Cardiac muscle cell (in vitro differentiated cells and primary cell): ENCODE measurements at regions not wholly inside any gene's neighbourhood (a gene's known extent, or its start where the extent isn't known, plus 50 kb on each side); places are given as distances from the start of the nearest gene placed in this dataset.

Experiments used
- DNase-seq, 2 donors: peaks; one replicate each; pipeline versions ENCODE4 v3.0.0 to v3.0.0-alpha.2; 2010 to 2017; ENCODE audit warnings: low read depth in 1 of 2, low spot score in 1 of 2
- H3K27ac ChIP-seq: fragments of 200-600 bp; sonication (generic); 2 replicates; pipeline ENCODE4 v1.5.1; 2016
- H3K27me3 ChIP-seq: fragments of 200-600 bp; sonication (generic); 2 replicates; pipeline ENCODE4 v1.6.0; 2016; ENCODE audit warnings: control low read depth
- H3K36me3 ChIP-seq: fragments of 200-600 bp; sonication (generic); 2 replicates; pipeline ENCODE4 v1.5.1; 2016; ENCODE audit warnings: control low read depth
- H3K4me1 ChIP-seq: fragments of 200-600 bp; sonication (generic); 2 replicates; pipeline ENCODE4 v1.8.1; 2017; ENCODE audit warnings: low read depth, mild to moderate bottlenecking, mixed run types
- H3K4me3 ChIP-seq: fragments of 200-600 bp; sonication (generic); 2 replicates; pipeline ENCODE4 v1.5.1; 2016; ENCODE audit warnings: mild to moderate bottlenecking
- H3K9me3 ChIP-seq: fragments of 200-600 bp; sonication (generic); 2 replicates; pipeline ENCODE4 v1.5.1; 2017; ENCODE audit warnings: low read depth, mild to moderate bottlenecking, control low read depth
- CTCF ChIP-seq: IDR thresholded peaks from 2 replicates; pipeline ENCODE4 v1.5.1; 2012; ENCODE audit warnings: low read depth, mild to moderate bottlenecking, low read length

- peaks cover 32% of the 10 kb centered on the region for H3K4me1 ChIP-seq
- H3K9me3 ChIP-seq: no peaks in the 10 kb centered on the region
- H3K36me3 ChIP-seq: no peaks in the 10 kb centered on the region
- no peak for TF ChIP-seq CTCF
- no peak overlapping the region for H3K4me3 ChIP-seq
- DNase-seq: no peak
- no peaks in the 10 kb centered on the region for H3K27me3 ChIP-seq
- H3K27ac ChIP-seq: no peak overlapping the region
Observed at GRCh38 chr12:41905073-41905758, 239.5 kb downstream of the GXYLT1 start.

GRCh38 chr12:41904041-41904440 is 240.6 kb downstream of the GXYLT1 start:
- no peaks in the 10 kb centered on the region for H3K36me3 ChIP-seq
- peaks cover 32% of the 10 kb centered on the region for H3K4me1 ChIP-seq
- no peaks in the 10 kb centered on the region for H3K27me3 ChIP-seq
- no peak overlapping the region for H3K27ac ChIP-seq
- no peaks in the 10 kb centered on the region for H3K9me3 ChIP-seq
- no peak for DNase-seq
- no peak for TF ChIP-seq CTCF
- no peak overlapping the region for H3K4me3 ChIP-seq

DNA sequence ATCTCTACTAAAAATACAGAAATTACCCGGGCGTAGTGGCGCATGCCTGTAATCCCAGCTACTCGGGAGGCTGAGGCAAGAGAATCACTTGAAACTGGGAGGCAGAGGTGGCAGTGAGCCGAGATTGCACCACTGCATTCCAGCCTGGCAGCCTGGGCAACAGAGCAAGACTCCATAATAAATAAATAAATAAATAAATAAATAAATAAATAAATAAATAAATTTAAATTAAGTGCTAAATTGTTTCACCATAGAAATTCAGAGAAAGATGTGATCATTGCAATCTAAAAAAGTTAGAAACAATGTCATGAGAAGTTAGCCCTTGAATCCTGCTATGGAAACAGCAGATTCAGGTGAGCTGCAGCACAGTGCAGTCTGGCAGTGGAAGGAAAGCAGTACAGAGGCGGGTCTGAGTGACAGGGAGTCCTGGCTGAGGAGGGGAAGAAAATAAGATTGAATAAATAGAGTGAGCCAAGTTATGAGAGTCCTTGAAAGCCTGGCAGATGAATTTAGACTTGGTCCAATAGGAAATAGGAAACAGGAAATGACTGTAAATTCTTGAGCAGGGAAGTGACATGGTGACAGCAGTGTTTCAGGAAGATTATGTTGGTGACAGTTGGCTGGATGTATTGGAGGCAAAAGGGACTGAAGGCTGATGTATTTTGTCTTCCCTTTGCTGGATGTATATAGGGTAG is 241.5 kb downstream of the GXYLT1 start:
- Histone ChIP-seq H3K27me3 (no peaks in the 10 kb centered on the region), H3K9me3 (no peaks in the 10 kb centered on the region), H3K4me1 (peaks cover 32% of the 10 kb centered on the region), H3K36me3 (no peaks in the 10 kb centered on the region), H3K27ac (no peak overlapping the region), H3K4me3 (no peak overlapping the region)
- TF ChIP-seq CTCF: no peak
- no peak for DNase-seq

DNA sequence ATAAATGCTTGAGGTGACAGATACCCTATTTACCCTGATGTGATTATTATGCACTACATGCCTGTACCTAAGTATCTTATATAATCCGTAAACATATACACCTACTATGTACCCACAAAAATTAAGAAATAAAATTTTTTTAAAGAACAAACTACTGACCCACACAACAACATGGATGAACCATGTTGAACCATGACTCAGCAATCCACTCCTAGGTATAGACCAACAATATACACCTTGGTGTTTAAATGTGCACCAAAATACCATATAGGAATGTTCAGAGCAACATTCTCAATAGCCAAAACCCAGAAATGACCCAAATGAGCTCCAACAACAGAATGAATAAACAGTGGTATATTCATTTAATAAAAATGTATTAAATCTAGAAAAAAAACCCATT is 245.1 kb downstream of the GXYLT1 start:
- H3K27ac ChIP-seq: no peak overlapping the region
- H3K27me3 ChIP-seq: no peaks in the 10 kb centered on the region
- no peak for DNase-seq
- no peak for TF ChIP-seq CTCF
- no peak overlapping the region for H3K4me3 ChIP-seq
- peaks cover 14% of the 10 kb centered on the region for H3K4me1 ChIP-seq
- no peaks in the 10 kb centered on the region for H3K9me3 ChIP-seq
- H3K36me3 ChIP-seq: no peaks in the 10 kb centered on the region

DNA sequence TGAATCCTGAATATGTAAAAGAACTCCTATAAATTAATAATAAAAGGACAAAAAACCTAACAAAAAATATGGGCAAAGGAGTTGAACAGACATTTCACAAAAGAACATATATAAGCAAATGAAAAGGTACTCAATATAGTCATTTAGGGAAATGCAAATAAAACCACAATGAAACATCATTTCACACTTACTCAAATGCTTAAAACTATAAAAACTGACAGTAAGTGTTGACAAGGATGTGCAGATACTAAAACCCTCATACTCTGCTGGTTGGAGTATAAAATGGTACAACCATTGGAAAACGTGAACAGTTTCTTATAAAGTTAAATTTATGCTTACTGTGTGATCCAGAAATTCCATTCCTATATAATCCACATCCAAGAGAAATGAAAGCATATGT is 247.1 kb downstream of the GXYLT1 start:
- no peaks in the 10 kb centered on the region for H3K4me1 ChIP-seq
- TF ChIP-seq CTCF: no peak
- no peak for DNase-seq

More for the DNA sequence above, 247.1 kb downstream of the GXYLT1 start:
- no peaks in the 10 kb centered on the region for H3K36me3 ChIP-seq
- H3K4me3 ChIP-seq: no peak overlapping the region
- H3K27me3 ChIP-seq: no peaks in the 10 kb centered on the region
- no peaks in the 10 kb centered on the region for H3K9me3 ChIP-seq
- no peak overlapping the region for H3K27ac ChIP-seq
